HCT116 (cell line): ENCODE measurements at regions not wholly inside any gene's neighbourhood (a gene's known extent, or its start where the extent isn't known, plus 50 kb on each side); places are given as distances from the start of the nearest gene placed in this dataset.

ENCODE experiments used
- ATAC-seq: fragments of 200-7000 bp; cut with Tn5 transposase; 2 replicates; pipeline ENCODE4 v1.9.1; 2020; ENCODE audit warnings: mild to moderate bottlenecking, moderate library complexity
- BruUV-seq: library from RNA; stranded (reverse); fragments of 400-500 nt; replicated peaks from 2 replicates; lab custom pipeline; 2021; lab: Mats Ljungman, UMichigan
- CTCF ChIA-PET: fragments of 300-600 bp; sonication (Branson Sonifier 250); formaldehyde crosslinking; loops from one replicate; lab custom pipeline; 2021; ENCODE audit warnings: antibody characterized with exemption; lab: Charles Lee
- POLR2A ChIA-PET: fragments of 300-600, 350-600 bp; sonication (Branson Sonifier 250); formaldehyde crosslinking; loops from one replicate; lab custom pipeline; 2021; ENCODE audit warnings: antibody characterized with exemption; lab: Charles Lee
- RAD21 ChIA-PET, 2 experiments: fragments of 300-600 bp; sonication (Branson Sonifier 250); formaldehyde crosslinking; loops; one replicate each; lab custom pipeline; 2023; ENCODE audit warnings: low total read pairs in 2 of 2; ENCODE audit not compliant: uncharacterized antibody in 2 of 2, unreplicated experiment in 2 of 2, low non-redundant PET in 1 of 2; lab: Charles Lee
- DNase-seq: peaks from one replicate; pipeline ENCODE4 v3.0.0-alpha.2; 2010; ENCODE audit warnings: low read depth, low spot score
- H2AFZ ChIP-seq: fragments of 200-600 bp; shearing (Covaris generic), sonication (generic); 2 replicates; pipeline ENCODE4 v1.6.1; 2017; ENCODE audit warnings: low read depth, mixed run types, mixed read lengths, antibody characterized with exemption, low read length; ENCODE audit not compliant: poor library complexity, severe bottlenecking
- H3K27ac ChIP-seq: 2 replicates; pipeline ENCODE4 v1.5.1; 2012; ENCODE audit warnings: low read depth, low read length
- H3K27me3 ChIP-seq: fragments of 200-600 bp; sonication (generic); 2 replicates; pipeline ENCODE4 v1.6.1; 2016; ENCODE audit warnings: mixed run types, low read length, mixed read lengths; ENCODE audit not compliant: insufficient read depth
- H3K36me3 ChIP-seq, 2 experiments: fragments of 200-500 bp in 1 of 2; fragments of 200-600 bp in 1 of 2; sonication (Bioruptor generic) in 1 of 2; sonication (generic) in 1 of 2; 2 replicates each; pipeline versions ENCODE4 v1.5.1 to v1.6.1; 2014 to 2016; ENCODE audit warnings: low read length in 2 of 2, inconsistent platforms in 1 of 2, mixed read lengths in 1 of 2, mixed run types in 1 of 2; ENCODE audit not compliant: insufficient read depth in 2 of 2, control insufficient read depth in 1 of 2
- H3K4me1 ChIP-seq, 2 experiments: fragments of 200-600 bp in 1 of 2; sonication (generic) in 1 of 2; 2 replicates each; pipeline versions ENCODE4 v1.5.1 to v1.6.1; 2012 to 2017; ENCODE audit warnings: low read length in 2 of 2, inconsistent platforms in 1 of 2, mild to moderate bottlenecking in 1 of 2, mixed read lengths in 1 of 2, mixed run types in 1 of 2, moderate library complexity in 1 of 2; ENCODE audit not compliant: insufficient read depth in 2 of 2, control insufficient read depth in 1 of 2
- H3K4me2 ChIP-seq: fragments of 200-600 bp; sonication (generic); 2 replicates; pipeline ENCODE4 v1.6.1; 2017; ENCODE audit warnings: mixed run types, low read length, mixed read lengths
- H3K4me3 ChIP-seq, 2 experiments: fragments of 200-600 bp in 1 of 2; sonication (generic) in 1 of 2; replicated peaks in 1 of 2; 2 replicates each; pipeline ENCODE4 v1.5.1; 2011 to 2016; ENCODE audit warnings: low read length in 2 of 2, control low read depth in 1 of 2, low read depth in 1 of 2, mild to moderate bottlenecking in 1 of 2, mixed read lengths in 1 of 2, mixed run types in 1 of 2
- H3K79me2 ChIP-seq: fragments of 200-600 bp; sonication (generic); 2 replicates; pipeline ENCODE4 v1.6.1; 2017; ENCODE audit warnings: mild to moderate bottlenecking, mixed run types, low read length, moderate library complexity, mixed read lengths; ENCODE audit not compliant: insufficient read depth
- H3K9ac ChIP-seq: fragments of 200-600 bp; sonication (generic); 2 replicates; pipeline ENCODE4 v1.6.1; 2016; ENCODE audit warnings: low read length, mixed read lengths
- H3K9me2 ChIP-seq: fragments of 200-600 bp; sonication (generic), shearing (Covaris generic); 2 replicates; pipeline ENCODE4 v1.6.1; 2017; ENCODE audit warnings: mixed run types, mild to moderate bottlenecking, moderate library complexity; ENCODE audit not compliant: insufficient read depth
- H3K9me3 ChIP-seq, 2 experiments: fragments of 200-500 bp in 1 of 2; fragments of 200-600 bp in 1 of 2; sonication (Bioruptor generic) in 1 of 2; sonication (generic) in 1 of 2; 2 replicates each; pipeline ENCODE4 v1.6.1; 2014 to 2017; ENCODE audit warnings: low read length in 2 of 2, mixed read lengths in 2 of 2, inconsistent platforms in 1 of 2, low read depth in 1 of 2, mild to moderate bottlenecking in 1 of 2, mixed run types in 1 of 2, moderate library complexity in 1 of 2; ENCODE audit not compliant: control insufficient read depth in 1 of 2, insufficient read depth in 1 of 2
- H4K20me1 ChIP-seq: fragments of 200-600 bp; sonication (generic), shearing (Covaris generic); 2 replicates; pipeline ENCODE4 v1.6.1; 2017; ENCODE audit warnings: mixed run types, mild to moderate bottlenecking, moderate library complexity; ENCODE audit not compliant: insufficient read depth
- CBX3 ChIP-seq: IDR thresholded peaks from 2 replicates; pipeline ENCODE4 v1.6.1; 2012; ENCODE audit warnings: low read depth
- CEBPB ChIP-seq: IDR thresholded peaks from 2 replicates; pipeline ENCODE4 v1.6.1; 2012; ENCODE audit warnings: low read depth
- CTCF ChIP-seq, 3 experiments: fragments of 200-600 bp in 1 of 3; sonication (generic) in 1 of 3; IDR thresholded peaks in 2 of 3; conservative IDR thresholded peaks in 1 of 3; 2 replicates each; pipeline ENCODE4 v1.5.1; 2012 to 2017; ENCODE audit warnings: low read depth in 2 of 3, low read length in 2 of 3, antibody characterized with exemption in 1 of 3, borderline replicate concordance in 1 of 3, control low read depth in 1 of 3, mild to moderate bottlenecking in 1 of 3, mixed read lengths in 1 of 3, mixed run types in 1 of 3, moderate library complexity in 1 of 3; ENCODE audit not compliant: insufficient read depth in 1 of 3
- EZH2 ChIP-seq: fragments of 200-600 bp; sonication (generic); IDR thresholded peaks from 2 replicates; pipeline ENCODE4 v1.6.1; 2017; ENCODE audit warnings: antibody characterized with exemption, mixed run types
- FOSL1 ChIP-seq: IDR thresholded peaks from 2 replicates; pipeline ENCODE4 v1.6.1; 2012; ENCODE audit warnings: low read depth
- MAX ChIP-seq: IDR thresholded peaks from 2 replicates; pipeline ENCODE4 v1.6.1; 2012
- POLR2A ChIP-seq: IDR thresholded peaks from 2 replicates; pipeline ENCODE4 v1.7.0; 2011; ENCODE audit warnings: borderline replicate concordance; ENCODE audit not compliant: insufficient read depth, insufficient read length; ENCODE audit errors: extremely low read depth
- POLR2AphosphoS5 ChIP-seq: IDR thresholded peaks from 2 replicates; pipeline ENCODE4 v1.6.1; 2011; ENCODE audit warnings: mild to moderate bottlenecking, low read depth, low read length, moderate library complexity
- RAD21 ChIP-seq: IDR thresholded peaks from 2 replicates; pipeline ENCODE4 v1.6.1; 2012; ENCODE audit warnings: low read depth, mild to moderate bottlenecking
- SIN3A ChIP-seq: IDR thresholded peaks from 2 replicates; pipeline ENCODE4 v1.6.1; 2012; ENCODE audit warnings: low read depth
- SRF ChIP-seq: IDR thresholded peaks from 2 replicates; pipeline ENCODE4 v1.6.1; 2012; ENCODE audit warnings: low read depth
- TCF7L2 ChIP-seq: IDR thresholded peaks from 2 replicates; pipeline ENCODE4 v1.7.0; 2011; ENCODE audit warnings: borderline replicate concordance, inconsistent platforms; ENCODE audit not compliant: insufficient read depth, insufficient read length; ENCODE audit errors: extremely low read depth
- YY1 ChIP-seq: IDR thresholded peaks from 2 replicates; pipeline ENCODE4 v1.6.1; 2011; ENCODE audit warnings: low read length, low read depth, moderate library complexity, mild to moderate bottlenecking; ENCODE audit not compliant: insufficient replicate concordance; ENCODE audit errors: extremely low read depth
- ZFX ChIP-seq: fragments of 450-650 bp; IDR thresholded peaks from 2 replicates; pipeline ENCODE4 v1.6.1; 2017
- ZNF274 ChIP-seq: fragments of 200-500 bp; sonication (Bioruptor generic); IDR thresholded peaks from 2 replicates; pipeline ENCODE4 v1.6.1; 2014; ENCODE audit warnings: mild to moderate bottlenecking, low read depth, low read length, inconsistent platforms
- intact Hi-C: fragments of 100-400 bp; cut with micrococcal nuclease; formaldehyde crosslinking; loops from 2 replicates; pipeline ENCODE4 v1.10.0; 2022
- TF ChIP-seq, protein P1 (sequence below): IDR thresholded peaks from 2 replicates; pipeline ENCODE4 v1.6.1; 2012; ENCODE audit warnings: low read depth
- TF ChIP-seq, protein P2 (sequence below): IDR thresholded peaks from 2 replicates; pipeline ENCODE4 v1.6.1; 2011; ENCODE audit warnings: mild to moderate bottlenecking, low read length, moderate library complexity; ENCODE audit not compliant: insufficient replicate concordance; ENCODE audit errors: extremely low read depth
- TF ChIP-seq, protein P3 (sequence below): IDR thresholded peaks from 2 replicates; pipeline ENCODE4 v1.6.1; 2012

- RAD21 ChIA-PET = no interaction called here
- Histone ChIP-seq H4K20me1 (no peaks in the 10 kb centered on the region), H3K79me2 (no peaks in the 10 kb centered on the region), H3K27me3 (peaks cover 5% of the 10 kb centered on the region; the same call in 1 of the 2 replicates), H2AFZ (no peak overlapping the region), H3K4me2 (no peak overlapping the region), H3K9me3 (no peaks in the 10 kb centered on the region), H3K4me3 (no peak overlapping the region), H3K27ac (no peak overlapping the region), H3K9me2 (no peaks in the 10 kb centered on the region), H3K9ac (no peak overlapping the region), H3K36me3 (no peaks in the 10 kb centered on the region), H3K4me1 (no peaks in the 10 kb centered on the region)
- no peak for TF ChIP-seq CEBPB
- no peak for TF ChIP-seq POLR2A
- TF ChIP-seq TCF7L2 = no peak
- no peak for TF ChIP-seq SIN3A
- TF ChIP-seq CTCF (IDR thresholded peaks at IDR 0.05 in 2 of 3, conservative IDR thresholded peaks at IDR 0.05 in 1 of 3; ENCODE audit: borderline replicate concordance in 1 of 3, insufficient read depth in 1 of 3, low read depth in 2 of 3, low read length in 2 of 3) = no peak
- no peak for TF ChIP-seq RAD21
- TF ChIP-seq SRF = no peak
- TF ChIP-seq ZFX = no peak
- TF ChIP-seq CBX3 = no peak
- no peak for TF ChIP-seq FOSL1
- TF ChIP-seq EZH2 = no peak
- TF ChIP-seq, protein P1, sequence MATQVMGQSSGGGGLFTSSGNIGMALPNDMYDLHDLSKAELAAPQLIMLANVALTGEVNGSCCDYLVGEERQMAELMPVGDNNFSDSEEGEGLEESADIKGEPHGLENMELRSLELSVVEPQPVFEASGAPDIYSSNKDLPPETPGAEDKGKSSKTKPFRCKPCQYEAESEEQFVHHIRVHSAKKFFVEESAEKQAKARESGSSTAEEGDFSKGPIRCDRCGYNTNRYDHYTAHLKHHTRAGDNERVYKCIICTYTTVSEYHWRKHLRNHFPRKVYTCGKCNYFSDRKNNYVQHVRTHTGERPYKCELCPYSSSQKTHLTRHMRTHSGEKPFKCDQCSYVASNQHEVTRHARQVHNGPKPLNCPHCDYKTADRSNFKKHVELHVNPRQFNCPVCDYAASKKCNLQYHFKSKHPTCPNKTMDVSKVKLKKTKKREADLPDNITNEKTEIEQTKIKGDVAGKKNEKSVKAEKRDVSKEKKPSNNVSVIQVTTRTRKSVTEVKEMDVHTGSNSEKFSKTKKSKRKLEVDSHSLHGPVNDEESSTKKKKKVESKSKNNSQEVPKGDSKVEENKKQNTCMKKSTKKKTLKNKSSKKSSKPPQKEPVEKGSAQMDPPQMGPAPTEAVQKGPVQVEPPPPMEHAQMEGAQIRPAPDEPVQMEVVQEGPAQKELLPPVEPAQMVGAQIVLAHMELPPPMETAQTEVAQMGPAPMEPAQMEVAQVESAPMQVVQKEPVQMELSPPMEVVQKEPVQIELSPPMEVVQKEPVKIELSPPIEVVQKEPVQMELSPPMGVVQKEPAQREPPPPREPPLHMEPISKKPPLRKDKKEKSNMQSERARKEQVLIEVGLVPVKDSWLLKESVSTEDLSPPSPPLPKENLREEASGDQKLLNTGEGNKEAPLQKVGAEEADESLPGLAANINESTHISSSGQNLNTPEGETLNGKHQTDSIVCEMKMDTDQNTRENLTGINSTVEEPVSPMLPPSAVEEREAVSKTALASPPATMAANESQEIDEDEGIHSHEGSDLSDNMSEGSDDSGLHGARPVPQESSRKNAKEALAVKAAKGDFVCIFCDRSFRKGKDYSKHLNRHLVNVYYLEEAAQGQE = no peak
- TF ChIP-seq YY1 = no peak
- TF ChIP-seq, protein P2, sequence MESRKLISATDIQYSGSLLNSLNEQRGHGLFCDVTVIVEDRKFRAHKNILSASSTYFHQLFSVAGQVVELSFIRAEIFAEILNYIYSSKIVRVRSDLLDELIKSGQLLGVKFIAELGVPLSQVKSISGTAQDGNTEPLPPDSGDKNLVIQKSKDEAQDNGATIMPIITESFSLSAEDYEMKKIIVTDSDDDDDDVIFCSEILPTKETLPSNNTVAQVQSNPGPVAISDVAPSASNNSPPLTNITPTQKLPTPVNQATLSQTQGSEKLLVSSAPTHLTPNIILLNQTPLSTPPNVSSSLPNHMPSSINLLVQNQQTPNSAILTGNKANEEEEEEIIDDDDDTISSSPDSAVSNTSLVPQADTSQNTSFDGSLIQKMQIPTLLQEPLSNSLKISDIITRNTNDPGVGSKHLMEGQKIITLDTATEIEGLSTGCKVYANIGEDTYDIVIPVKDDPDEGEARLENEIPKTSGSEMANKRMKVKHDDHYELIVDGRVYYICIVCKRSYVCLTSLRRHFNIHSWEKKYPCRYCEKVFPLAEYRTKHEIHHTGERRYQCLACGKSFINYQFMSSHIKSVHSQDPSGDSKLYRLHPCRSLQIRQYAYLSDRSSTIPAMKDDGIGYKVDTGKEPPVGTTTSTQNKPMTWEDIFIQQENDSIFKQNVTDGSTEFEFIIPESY = no peak
- TF ChIP-seq ZNF274 = no peak
- TF ChIP-seq, protein P3, sequence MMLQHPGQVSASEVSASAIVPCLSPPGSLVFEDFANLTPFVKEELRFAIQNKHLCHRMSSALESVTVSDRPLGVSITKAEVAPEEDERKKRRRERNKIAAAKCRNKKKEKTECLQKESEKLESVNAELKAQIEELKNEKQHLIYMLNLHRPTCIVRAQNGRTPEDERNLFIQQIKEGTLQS = no peak
- no peak for TF ChIP-seq MAX
- no peak for TF ChIP-seq POLR2AphosphoS5
- no peak for ATAC-seq
- intact Hi-C loops = no loop called here
- DNase-seq = no peak
- POLR2A ChIA-PET = no interaction called here
- CTCF ChIA-PET = interaction anchor here (0.7 to 1.8 kb wide), 3 partner anchors 11 to 333 kb away, joined by 3 to 5 read pairs (median 5); no protein-coding TSS in a partner anchor
- BruUV-seq = no TSS peak
Observed at GRCh38 chr11:43578346-43579170, 102.0 kb upstream of the HSD17B12 start.
